HG02884 (cell line): ENCODE measurements at regions not wholly inside any gene's neighbourhood (a gene's known extent, or its start where the extent isn't known, plus 50 kb on each side); places are given as distances from the start of the nearest gene placed in this dataset.
"Not testable (repeated sequence)": the region's sequence is repeated elsewhere in the genome, so short reads cannot be mapped to it uniquely, and the experiment has no call there.

ENCODE experiments used
- ATAC-seq: cut with Tn5 transposase; IDR thresholded peaks from one replicate; pipeline ENCODE4 v1.9.1; 2021; ENCODE audit warnings: mild to moderate bottlenecking, moderate library complexity; ENCODE audit not compliant: unreplicated experiment

GRCh38 chr2:56018267-56018666 lies 94.7 kb upstream of the EFEMP1 start:
- no peak for ATAC-seq

- no peak for ATAC-seq
Observed at GRCh38 chr2:56021136-56021474, 97.5 kb upstream of the EFEMP1 start.

- ATAC-seq: no peak
Observed at GRCh38 chr2:56021579-56021978, 98.0 kb upstream of the EFEMP1 start.

GRCh38 chr2:56025469-56026193 lies 102.0 kb upstream of the EFEMP1 start:
- no peak for ATAC-seq

- ATAC-seq: no peak
Observed at GRCh38 chr2:56026828-56027227, 103.2 kb upstream of the EFEMP1 start.

GRCh38 chr2:56030062-56030461 lies 106.5 kb upstream of the EFEMP1 start:
- ATAC-seq: no peak

GRCh38 chr2:56030901-56031300 lies 107.3 kb upstream of the EFEMP1 start:
- ATAC-seq: no peak

GRCh38 chr2:56034258-56034657 lies 110.7 kb upstream of the EFEMP1 start:
- ATAC-seq: no peak

GRCh38 chr2:56040189-56040588 lies 116.6 kb upstream of the EFEMP1 start:
- ATAC-seq: no peak

- ATAC-seq: no peak
Observed at GRCh38 chr2:56040834-56041233, 117.3 kb upstream of the EFEMP1 start.

- ATAC-seq: no peak
Observed at GRCh38 chr2:56047136-56047535, 123.6 kb upstream of the EFEMP1 start.

- no peak for ATAC-seq
Observed at GRCh38 chr2:56049233-56049845, 125.8 kb upstream of the EFEMP1 start.

GRCh38 chr2:56053679-56054078 lies 130.1 kb upstream of the EFEMP1 start:
- ATAC-seq: no peak

- no peak for ATAC-seq
Observed at GRCh38 chr2:56055405-56055804, 128.4 kb upstream of the CCDC85A start.

GRCh38 chr2:56061327-56061726 lies 122.5 kb upstream of the CCDC85A start:
- not testable (repeated sequence) for ATAC-seq

GRCh38 chr2:56068746-56069145 lies 115.0 kb upstream of the CCDC85A start:
- ATAC-seq: no peak

- no peak for ATAC-seq
Observed at GRCh38 chr2:56077359-56077915, 106.4 kb upstream of the CCDC85A start.

GRCh38 chr2:56082665-56083064 lies 101.1 kb upstream of the CCDC85A start:
- ATAC-seq: no peak

- ATAC-seq: no peak
Observed at GRCh38 chr2:56084111-56084901, 99.5 kb upstream of the CCDC85A start.

- no peak for ATAC-seq
Observed at GRCh38 chr2:56086336-56086735, 97.5 kb upstream of the CCDC85A start.

GRCh38 chr2:56088411-56088810 lies 95.4 kb upstream of the CCDC85A start:
- no peak for ATAC-seq

- ATAC-seq: no peak
Observed at GRCh38 chr2:56089931-56090330, 93.9 kb upstream of the CCDC85A start.
